ENCODE measurements at regions not wholly inside any gene's neighbourhood (a gene's known extent, or its start where the extent isn't known, plus 50 kb on each side); places are given as distances from the start of the nearest gene placed in this dataset.

DNA sequence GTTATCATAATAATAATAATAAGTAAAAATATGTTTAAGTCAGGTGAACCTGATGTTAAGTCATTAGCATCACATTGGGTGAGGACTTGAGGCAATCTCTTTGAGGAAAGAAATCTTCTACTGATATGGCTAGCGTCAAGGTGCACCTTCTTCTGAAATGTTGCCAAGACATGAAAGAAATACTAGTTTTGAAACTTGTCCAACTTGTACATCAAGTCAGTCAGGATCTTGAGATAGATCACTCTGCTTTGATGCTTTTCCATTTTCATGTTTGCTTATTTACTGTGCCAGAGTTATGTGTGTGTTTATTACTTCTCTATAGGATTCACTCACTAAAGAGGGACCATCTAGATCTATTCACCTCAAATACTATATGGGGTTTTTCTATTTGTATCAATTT, 90.0 kb upstream of the USP15 start:
- TF ChIP-seq, protein P1, sequence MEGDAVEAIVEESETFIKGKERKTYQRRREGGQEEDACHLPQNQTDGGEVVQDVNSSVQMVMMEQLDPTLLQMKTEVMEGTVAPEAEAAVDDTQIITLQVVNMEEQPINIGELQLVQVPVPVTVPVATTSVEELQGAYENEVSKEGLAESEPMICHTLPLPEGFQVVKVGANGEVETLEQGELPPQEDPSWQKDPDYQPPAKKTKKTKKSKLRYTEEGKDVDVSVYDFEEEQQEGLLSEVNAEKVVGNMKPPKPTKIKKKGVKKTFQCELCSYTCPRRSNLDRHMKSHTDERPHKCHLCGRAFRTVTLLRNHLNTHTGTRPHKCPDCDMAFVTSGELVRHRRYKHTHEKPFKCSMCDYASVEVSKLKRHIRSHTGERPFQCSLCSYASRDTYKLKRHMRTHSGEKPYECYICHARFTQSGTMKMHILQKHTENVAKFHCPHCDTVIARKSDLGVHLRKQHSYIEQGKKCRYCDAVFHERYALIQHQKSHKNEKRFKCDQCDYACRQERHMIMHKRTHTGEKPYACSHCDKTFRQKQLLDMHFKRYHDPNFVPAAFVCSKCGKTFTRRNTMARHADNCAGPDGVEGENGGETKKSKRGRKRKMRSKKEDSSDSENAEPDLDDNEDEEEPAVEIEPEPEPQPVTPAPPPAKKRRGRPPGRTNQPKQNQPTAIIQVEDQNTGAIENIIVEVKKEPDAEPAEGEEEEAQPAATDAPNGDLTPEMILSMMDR (IDR thresholded peaks at IDR 0.05): no peak
- no peak for TF ChIP-seq EP300 (IDR thresholded peaks at IDR 0.05)

Data from sigmoid colon (tissue), 4 donors.